Kidney glomerular epithelial cell (primary cell): ENCODE measurements at regions not wholly inside any gene's neighbourhood (a gene's known extent, or its start where the extent isn't known, plus 50 kb on each side); places are given as distances from the start of the nearest gene placed in this dataset.

ENCODE experiments used
- DNase-seq: peaks from one replicate; lab custom pipeline; 2025; lab: John Stamatoyannopoulos, UW

- DNase-seq, result no peak
Observed at GRCh38 chr13:105144936-105145335, 1390.5 kb downstream of the EFNB2 start.

- DNase-seq, result no peak
Observed at GRCh38 chr13:105144020-105144419, 1391.4 kb downstream of the EFNB2 start.

- DNase-seq, result no peak
Observed at GRCh38 chr13:105142556-105142955, 1392.9 kb downstream of the EFNB2 start.

DNA sequence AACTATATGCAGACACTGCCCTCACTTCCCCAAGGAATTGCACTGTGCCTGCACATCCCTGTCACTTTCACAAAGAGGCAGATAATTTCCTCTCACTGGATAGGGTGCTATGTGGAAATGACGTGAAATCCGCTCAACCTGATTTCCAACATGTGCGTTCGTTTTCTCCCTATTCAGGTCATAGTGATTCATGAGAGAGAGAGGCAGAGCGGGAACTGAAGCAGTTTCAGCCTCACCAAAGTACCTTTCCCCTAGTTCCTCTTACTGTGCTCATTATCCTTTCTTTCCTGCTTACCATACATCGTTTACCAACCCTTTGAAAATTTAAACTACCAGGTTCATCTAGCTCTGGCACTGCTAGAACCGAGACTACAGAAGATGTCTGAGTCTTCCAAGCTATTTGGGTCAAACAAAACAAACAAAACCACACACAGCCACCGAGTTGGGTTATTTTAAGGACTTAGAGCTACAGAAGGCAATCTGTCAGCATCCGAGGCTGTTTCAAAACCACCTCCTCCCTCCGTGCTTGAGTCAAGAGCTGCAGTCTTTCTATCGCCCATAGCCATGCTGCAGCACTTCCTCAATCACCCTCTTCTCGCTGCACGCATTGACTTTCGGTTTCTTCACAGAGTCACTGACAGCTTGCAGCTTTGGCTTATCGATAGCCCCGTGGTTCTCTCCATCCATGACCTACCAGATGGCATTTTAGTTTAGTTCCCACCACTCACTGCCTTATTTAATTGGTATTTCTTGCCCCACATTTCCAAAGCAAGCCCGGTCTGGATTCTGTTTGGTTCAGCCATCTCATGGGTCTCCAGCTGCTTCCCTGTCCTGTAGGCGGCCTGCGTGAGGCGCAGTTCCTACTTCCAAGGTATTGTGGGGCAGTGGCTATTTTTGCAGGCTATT lies 1395.8 kb downstream of the EFNB2 start:
- no peak for DNase-seq

- no peak for DNase-seq
Observed at GRCh38 chr13:105139048-105139379, 1396.4 kb downstream of the EFNB2 start.

- no peak for DNase-seq
Observed at GRCh38 chr13:105135852-105136615, 1399.4 kb downstream of the EFNB2 start.

DNA sequence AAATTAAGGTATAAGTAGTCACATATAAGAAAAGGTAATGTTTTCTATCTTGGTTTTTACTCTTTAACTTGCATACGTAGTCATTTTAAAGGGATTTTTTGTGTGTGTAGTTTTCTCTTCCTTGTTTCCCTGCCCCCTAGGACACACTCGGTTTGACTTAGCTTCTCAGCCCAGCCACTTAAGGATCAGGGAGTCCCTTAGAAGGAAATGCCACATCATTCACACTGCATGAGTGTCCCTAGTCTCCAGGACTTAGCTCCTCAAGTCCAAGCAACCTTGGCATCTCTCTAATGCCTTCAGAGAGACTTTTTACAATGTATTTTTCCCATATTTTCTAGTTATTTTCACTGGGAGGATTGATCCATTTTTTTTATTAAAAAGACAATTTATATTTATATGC lies 1407.7 kb downstream of the EFNB2 start:
- DNase-seq, result no peak

- no peak for DNase-seq
Observed at GRCh38 chr13:105121221-105121620, 1414.2 kb downstream of the EFNB2 start.

DNA sequence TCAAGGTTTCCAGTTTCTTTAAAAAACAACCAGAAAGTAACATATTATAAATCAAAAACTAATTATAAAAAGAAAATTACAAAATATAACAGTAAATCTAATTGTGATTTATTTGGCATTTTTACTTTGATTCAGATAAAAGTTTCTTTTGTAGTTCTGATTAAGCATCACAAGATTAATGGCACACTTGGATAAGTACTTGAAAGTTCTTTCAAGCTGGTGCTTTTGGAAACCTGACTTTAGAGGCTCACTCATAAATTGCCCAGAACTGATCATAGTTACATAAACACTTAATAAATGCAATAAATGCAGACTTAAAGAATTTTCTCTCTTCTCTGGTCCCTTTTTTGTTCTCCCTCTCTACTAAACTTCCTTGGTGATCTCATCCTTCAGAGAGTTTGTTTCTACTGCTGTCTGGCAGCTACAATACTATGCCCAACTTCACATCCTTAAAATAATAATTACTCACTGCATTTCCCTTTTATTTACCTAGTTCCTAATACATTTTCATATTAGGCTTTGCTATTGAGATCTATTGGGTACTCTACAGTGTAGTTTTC lies 1417.0 kb downstream of the EFNB2 start:
- DNase-seq, result peak; percentile 20

GRCh38 chr13:105116966-105117365 lies 1418.5 kb downstream of the EFNB2 start:
- no peak for DNase-seq

GRCh38 chr13:105112561-105112960 lies 1422.9 kb downstream of the EFNB2 start:
- DNase-seq, result no peak

DNA sequence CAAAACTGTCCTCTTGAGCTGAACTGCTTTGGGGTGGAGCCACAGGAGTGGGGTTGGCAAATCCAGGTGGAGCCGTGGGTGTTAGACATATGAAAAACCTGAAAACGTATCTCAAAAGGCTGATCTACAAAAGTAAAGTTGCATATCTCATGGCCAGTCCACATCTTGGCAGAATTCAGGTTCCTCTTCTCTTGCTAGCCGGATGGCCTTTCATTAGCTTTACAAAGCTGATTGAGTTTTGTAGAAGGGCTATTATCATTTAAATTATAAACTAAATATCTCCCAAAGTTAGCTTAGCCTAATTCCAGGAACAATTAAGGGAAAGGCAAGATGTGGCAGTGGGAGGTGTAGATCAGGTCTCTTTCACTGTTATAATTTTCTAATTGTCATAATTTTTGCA lies 1427.7 kb downstream of the EFNB2 start:
- no peak for DNase-seq

- DNase-seq, result no peak
Observed at GRCh38 chr13:105105471-105105870, 1430.0 kb downstream of the EFNB2 start.

DNA sequence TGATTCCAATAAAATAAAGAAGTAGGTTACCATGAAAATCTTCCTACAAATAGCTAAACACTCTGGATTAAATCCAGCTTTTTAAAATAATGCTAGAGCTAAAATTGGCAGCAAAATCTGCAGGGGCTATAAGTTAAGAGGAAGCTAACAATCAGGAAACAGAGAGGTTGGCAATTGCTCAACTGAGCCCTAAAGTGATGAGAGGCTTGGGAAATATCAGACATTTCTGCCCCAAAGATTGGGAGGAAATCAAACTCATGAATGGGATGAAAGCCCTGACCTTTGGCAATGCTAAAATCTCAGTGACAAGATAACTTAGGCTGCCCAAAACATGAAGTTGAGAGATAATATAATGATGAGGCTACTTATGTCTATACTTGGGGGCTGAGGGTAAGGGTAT lies 1437.9 kb downstream of the EFNB2 start:
- no peak for DNase-seq

GRCh38 chr13:105089858-105090643 lies 1445.4 kb downstream of the EFNB2 start:
- peak; percentile 27 for DNase-seq

GRCh38 chr13:105087945-105088344 lies 1447.5 kb downstream of the EFNB2 start:
- no peak for DNase-seq

DNA sequence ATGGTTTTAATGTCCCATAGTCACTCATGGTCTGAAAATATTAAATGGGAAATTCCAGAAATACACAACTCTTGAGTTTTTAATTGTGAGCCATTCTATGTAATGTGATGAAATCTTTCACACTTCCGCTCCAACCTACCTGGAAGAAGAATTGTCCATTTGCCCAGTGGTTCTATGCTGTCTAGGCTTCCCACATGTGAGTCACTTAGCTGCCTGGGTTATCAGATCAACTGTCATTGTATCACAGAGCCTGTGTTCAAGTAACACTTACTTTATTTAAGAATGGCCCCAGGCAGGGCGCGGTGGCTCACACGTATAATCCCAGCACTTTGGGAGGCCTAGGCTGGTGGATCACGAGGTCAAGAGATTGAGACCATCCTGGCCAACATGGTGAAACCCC lies 1450.5 kb downstream of the EFNB2 start:
- no peak for DNase-seq

DNA sequence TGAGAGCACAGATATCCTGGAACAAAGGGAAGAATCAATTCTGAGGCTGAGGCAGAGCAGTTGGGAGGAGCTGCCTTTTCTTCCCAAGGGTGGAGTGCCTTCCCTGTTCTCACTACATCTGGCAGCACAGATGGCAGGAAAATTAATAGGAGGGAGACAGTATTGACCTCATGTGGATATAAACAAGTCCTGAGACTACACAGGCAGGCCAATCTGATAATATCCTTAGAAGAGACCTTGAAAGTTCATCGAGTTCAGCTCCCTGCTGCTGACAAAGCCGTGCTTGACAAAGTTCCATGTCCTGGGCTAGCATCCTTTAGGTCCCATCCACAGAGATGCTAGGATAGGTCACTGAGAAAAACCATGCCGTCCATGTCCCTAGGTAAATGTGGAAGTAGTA lies 1451.5 kb downstream of the EFNB2 start:
- no peak for DNase-seq

GRCh38 chr13:105074755-105075154 lies 1460.7 kb downstream of the EFNB2 start:
- DNase-seq, result no peak

GRCh38 chr13:105073041-105073440 lies 1462.4 kb downstream of the EFNB2 start:
- no peak for DNase-seq

- no peak for DNase-seq
Observed at GRCh38 chr13:105070452-105070851, 1465.0 kb downstream of the EFNB2 start.

- DNase-seq, result no peak
Observed at GRCh38 chr13:105069106-105069505, 1466.4 kb downstream of the EFNB2 start.
